Pancreas (tissue), 10 donors: ENCODE measurements at regions not wholly inside any gene's neighbourhood (a gene's known extent, or its start where the extent isn't known, plus 50 kb on each side); places are given as distances from the start of the nearest gene placed in this dataset.

Experiments used
- ATAC-seq, 4 donors: fragments of 200-7000 bp; cut with Tn5 transposase; one replicate each; pipeline versions ENCODE4 v1.8.0 to v1.9.1; 2020; ENCODE audit warnings: mild to moderate bottlenecking in 4 of 4, moderate library complexity in 4 of 4
- DNase-seq, 6 donors: peaks; one replicate each; pipeline ENCODE4 v3.0.0-alpha.2; 2020
- FAIRE-seq: peaks from 2 replicates; lab custom pipeline; 2012; peaks lifted over from hg19 to GRCh38; lab: Jason Lieb, UNC
- H3K27ac ChIP-seq, 4 donors: fragments of 200-600 bp; sonication (generic); 1 replicate in 3 of 4; 2 replicates in 1 of 4; pipeline versions ENCODE4 v1.5.0 to v1.8.0; 2020
- H3K27me3 ChIP-seq, 4 donors: fragments of 200-600 bp; one replicate each; pipeline ENCODE4 v1.8.0; 2021
- H3K36me3 ChIP-seq, 3 donors: fragments of 200-600 bp; sonication (generic) in 1 of 3; one replicate each; pipeline versions ENCODE4 v1.5.0 to v1.8.0; 2020 to 2021
- H3K4me1 ChIP-seq, 3 donors: fragments of 200-600 bp; one replicate each; pipeline ENCODE4 v1.8.0; 2021
- H3K4me3 ChIP-seq, 4 donors: fragments of 200-600 bp; sonication (generic) in 2 of 4; one replicate each; pipeline versions ENCODE4 v1.5.0 to v1.8.0; 2020 to 2021
- H3K9me3 ChIP-seq, 4 donors: fragments of 200-600 bp; one replicate each; pipeline ENCODE4 v1.8.0; 2021
- CTCF ChIP-seq, 4 donors: fragments of 200-600 bp; sonication (generic) in 3 of 4; IDR thresholded peaks; one replicate each; pipeline versions ENCODE4 v1.5.0 to v1.8.0; 2021; ENCODE audit warnings: antibody characterized with exemption in 4 of 4
- WGBS, 2 donors: extraction: QIAGEN DNeasy Blood & Tissue Kit; methylation state at CpG; one replicate each; pipeline ENCODE4 v1.1.7; 2013; 5-methylcytosine and 5-hydroxymethylcytosine counted together
- intact Hi-C, 3 donors: fragments of 100-400 bp; cut with DNase I; formaldehyde crosslinking; loops; one replicate each; pipeline versions ENCODE4 v1.11.1 to v1.14.2; 2022
- donor health status: healthy with polysubstance abuse.
- donor health status: DM: no; HTN: no; CAD: no; lungs with moderate emphysema.
- donor health status: DM: no; HTN: no; CAD: no.
- donor health status: control.
- donor health status: control.
- donor health status: Bipolar disorder and iron deficiency.
- donor health status: DM: yes; HTN: yes; CAD: no.
- donor health status: DM: no; HTN: no; CAD: no.
- donor health status: DM: no; HTN: no; CAD: no.
- donor health status: DM: yes; HTN: yes; CAD: no.

GRCh38 chr10:131004276-131004675, 307.2 kb downstream of the TCERG1L start:
- no peak overlapping the region for H3K4me3 ChIP-seq
- H3K9me3 ChIP-seq: no peaks in the 10 kb centered on the region
- DNase-seq: no peak
- no peak overlapping the region for H3K27ac ChIP-seq
- intact Hi-C loops: no loop called here
- 50 to 57% methylated on average over 2 of the region's 2 CpGs for WGBS, 2 donors
- H3K36me3 ChIP-seq: no peaks in the 10 kb centered on the region
- no peak for FAIRE-seq
- ATAC-seq: no peak
- TF ChIP-seq CTCF (IDR thresholded peaks at IDR 0.05): no peak
- H3K27me3 ChIP-seq: peaks cover 0 to 6% (median 0%) of the 10 kb centered on the region in 4 donors
- no peaks in the 10 kb centered on the region for H3K4me1 ChIP-seq

DNA sequence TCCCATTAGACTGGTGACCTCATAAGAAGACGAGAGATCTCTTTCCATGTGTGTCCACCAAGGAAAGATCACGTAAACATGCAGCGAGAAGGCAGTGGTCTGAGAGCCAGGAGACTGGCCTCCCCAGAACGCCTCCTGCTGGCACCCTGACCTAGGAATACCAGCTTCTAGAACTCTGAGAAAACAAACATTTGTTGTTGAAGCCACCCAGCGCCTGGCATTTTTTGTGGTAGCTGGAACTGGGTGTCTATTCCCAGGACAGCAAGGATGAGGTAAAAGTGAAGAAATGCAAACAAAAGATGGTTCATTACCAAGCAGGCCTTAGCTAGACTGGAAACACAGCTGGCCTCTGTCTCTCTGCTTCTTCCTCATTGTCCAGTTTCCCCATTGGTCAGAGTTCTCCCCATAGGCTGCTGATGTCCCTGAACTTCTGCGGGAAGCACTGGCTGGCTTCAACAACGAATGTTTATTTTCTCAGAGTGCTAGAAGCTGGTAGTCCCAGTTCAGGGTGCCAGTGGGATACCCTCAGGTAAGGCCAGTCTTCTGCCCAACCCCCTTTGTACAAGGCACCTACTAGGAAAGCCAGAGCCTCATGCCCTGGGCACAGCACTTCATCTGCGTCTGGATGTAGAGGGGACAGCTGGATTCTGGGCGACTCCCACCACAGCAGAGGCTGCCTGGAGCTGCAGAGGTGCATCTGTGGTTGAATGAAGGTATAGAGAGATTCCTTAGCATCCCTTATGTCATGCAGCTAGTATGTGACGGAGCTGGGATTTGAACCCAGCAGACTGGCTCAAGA, 304.9 kb downstream of the TCERG1L start:
- Histone ChIP-seq H3K36me3 (no peaks in the 10 kb centered on the region), H3K4me3 (no peak overlapping the region), H3K4me1 (no peaks in the 10 kb centered on the region), H3K27ac (no peak overlapping the region), H3K9me3 (no peaks in the 10 kb centered on the region), H3K27me3 (peaks cover 0 to 6% (median 0%) of the 10 kb centered on the region in 4 donors)
- DNase-seq: no peak
- FAIRE-seq: no peak
- TF ChIP-seq CTCF (IDR thresholded peaks at IDR 0.05): no peak
- WGBS, 2 donors: 76 to 84% methylated on average over 10 of the region's 10 CpGs
- ATAC-seq: no peak
- intact Hi-C loops: no loop called here

- Histone ChIP-seq H3K27me3 (peaks cover 0 to 3% (median 0%) of the 10 kb centered on the region in 4 donors), H3K36me3 (no peaks in the 10 kb centered on the region), H3K27ac (no peak overlapping the region), H3K4me3 (no peak overlapping the region), H3K9me3 (no peaks in the 10 kb centered on the region), H3K4me1 (no peaks in the 10 kb centered on the region)
- DNase-seq (no peak), FAIRE-seq (no peak), ATAC-seq (no peak)
- intact Hi-C loops: no loop called here
- WGBS, 2 donors: 49 to 69% methylated on average over 5 of the region's 5 CpGs
- TF ChIP-seq CTCF (IDR thresholded peaks at IDR 0.05): no peak
Measured at GRCh38 chr10:131009791-131010190, 301.7 kb downstream of the TCERG1L start.

GRCh38 chr10:131010965-131011575, 300.5 kb downstream of the TCERG1L start:
- DNase-seq (no peak), FAIRE-seq (no peak), ATAC-seq (no peak)

More at GRCh38 chr10:131010965-131011575, 300.5 kb downstream of the TCERG1L start:
- no peak for TF ChIP-seq CTCF (IDR thresholded peaks at IDR 0.05)
- intact Hi-C loops: no loop called here
- WGBS, 2 donors: 78 to 94% methylated on average over 11 of the region's 11 CpGs
- Histone ChIP-seq H3K4me1 (no peaks in the 10 kb centered on the region), H3K9me3 (no peaks in the 10 kb centered on the region), H3K27ac (no peak overlapping the region), H3K27me3 (no peaks in the 10 kb centered on the region), H3K4me3 (no peak overlapping the region), H3K36me3 (no peaks in the 10 kb centered on the region)
